HTR-8/SVneo (cell line): ENCODE measurements at regions not wholly inside any gene's neighbourhood (a gene's known extent, or its start where the extent isn't known, plus 50 kb on each side); places are given as distances from the start of the nearest gene placed in this dataset.

ENCODE experiments used
- DNase-seq: peaks from one replicate; pipeline ENCODE4 v3.0.0; 2011; ENCODE audit warnings: low spot score, mixed read lengths; ENCODE audit not compliant: insufficient read length
- FAIRE-seq: peaks from 2 replicates; lab custom pipeline; 2011; peaks lifted over from hg19 to GRCh38; lab: Jason Lieb, UNC

DNA sequence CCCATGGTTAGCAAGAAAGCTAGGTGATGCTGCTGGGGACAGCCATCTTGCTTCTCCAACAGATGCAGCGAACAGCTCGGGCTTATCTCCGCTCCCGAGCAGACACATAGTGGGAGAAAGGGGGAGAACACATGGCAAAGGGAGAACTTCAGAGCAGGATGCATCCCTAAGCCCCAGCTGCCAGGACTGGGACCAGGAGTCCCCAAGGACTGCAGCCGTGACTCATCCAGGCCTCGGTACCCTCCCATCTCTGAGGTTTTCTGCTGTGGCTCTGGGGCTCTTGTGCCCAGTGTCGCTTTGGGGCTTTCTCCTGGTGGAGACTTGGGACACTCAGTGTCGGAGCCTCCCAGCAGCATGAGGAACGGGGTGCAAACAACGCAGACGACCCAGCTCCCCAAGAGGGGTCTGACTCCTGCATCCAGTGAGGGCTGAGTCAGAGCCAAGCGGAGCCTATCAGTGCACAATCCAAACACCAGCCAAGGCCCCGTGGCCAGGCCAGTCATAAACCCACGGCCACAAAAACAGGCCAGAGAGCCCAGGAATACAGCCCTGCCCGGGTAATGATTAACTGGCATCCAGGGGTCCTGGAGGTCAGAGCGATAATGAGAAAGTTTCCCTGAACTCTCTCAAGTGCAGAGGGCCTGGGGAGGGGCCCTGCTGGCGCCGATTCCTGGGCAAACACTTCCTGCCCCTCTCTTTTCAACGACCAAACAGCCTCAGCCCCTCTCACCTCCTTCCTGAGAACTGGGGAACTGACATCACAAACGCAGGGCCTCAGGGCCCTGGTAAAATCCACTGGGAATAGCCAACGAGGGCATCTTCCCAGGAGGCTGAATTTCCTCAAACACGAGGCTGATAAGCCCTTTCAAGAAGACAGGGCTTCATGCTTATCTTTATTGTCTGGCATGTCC lies 202.9 kb downstream of the USP12 start:
- DNase-seq = no peak
- FAIRE-seq = no peak

DNA sequence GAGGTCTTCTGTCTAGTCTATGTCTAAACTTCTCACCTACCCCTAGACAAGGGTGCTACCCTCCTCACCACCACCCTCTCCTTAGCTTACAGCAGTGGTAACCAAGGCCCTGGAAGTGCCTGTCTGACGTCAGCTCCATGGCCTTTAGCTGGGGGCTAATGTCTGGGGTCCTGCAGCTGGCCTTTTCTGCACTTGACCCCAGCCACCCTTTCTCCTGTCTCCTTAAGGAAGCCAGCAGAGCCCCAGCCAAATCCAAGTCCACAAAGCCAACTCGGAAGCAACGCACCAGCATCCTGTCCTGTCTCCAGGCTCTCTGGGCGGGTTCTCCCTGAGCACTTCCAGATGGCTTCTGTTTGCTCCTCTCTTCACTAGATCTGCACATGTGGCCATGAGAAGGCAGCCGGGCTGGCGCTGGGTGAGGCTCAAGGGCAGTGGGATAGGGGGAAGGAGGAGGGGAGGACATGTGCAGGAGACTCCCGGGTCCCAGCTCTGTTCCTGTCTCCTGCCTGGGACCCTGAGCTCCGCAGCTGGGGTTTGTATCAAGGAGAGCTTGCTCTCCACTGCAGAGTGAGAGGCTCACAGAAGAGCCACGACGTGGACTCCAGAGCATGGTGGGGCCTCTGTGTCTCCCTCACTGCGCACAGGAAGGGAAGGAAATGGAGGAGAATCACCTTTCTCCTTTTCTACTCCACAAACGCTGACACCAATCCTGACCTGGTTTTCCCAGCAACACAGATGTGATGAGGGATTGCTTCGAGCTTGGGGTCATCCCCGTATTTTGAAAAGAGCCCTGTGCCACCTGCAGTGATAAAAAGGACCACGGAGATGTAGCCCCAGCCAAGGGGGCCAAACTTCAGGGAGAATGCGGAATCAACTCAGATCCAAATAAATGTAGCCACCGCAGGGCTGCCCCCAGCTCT lies 204.2 kb downstream of the USP12 start:
- FAIRE-seq (no peak), DNase-seq (no peak)

DNA sequence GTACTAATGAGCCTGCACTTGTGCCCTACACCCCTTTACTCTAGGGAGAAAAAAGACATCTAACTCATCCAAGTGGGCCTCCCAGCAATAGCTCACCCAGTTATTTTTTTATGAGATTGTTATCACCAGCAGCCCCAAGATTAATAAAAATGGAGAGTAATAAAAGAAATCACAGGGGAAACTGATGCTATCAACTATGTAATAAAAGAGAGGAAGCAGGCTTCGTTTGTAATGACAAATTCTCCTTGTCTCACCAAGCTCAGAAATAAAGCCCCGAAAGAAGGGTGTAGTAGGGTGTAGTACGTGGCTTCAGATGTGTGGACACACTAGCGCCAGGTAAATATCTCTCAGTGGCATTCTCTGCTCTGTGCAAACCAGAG lies 204.9 kb downstream of the USP12 start:
- DNase-seq = no peak
- FAIRE-seq = no peak

DNA sequence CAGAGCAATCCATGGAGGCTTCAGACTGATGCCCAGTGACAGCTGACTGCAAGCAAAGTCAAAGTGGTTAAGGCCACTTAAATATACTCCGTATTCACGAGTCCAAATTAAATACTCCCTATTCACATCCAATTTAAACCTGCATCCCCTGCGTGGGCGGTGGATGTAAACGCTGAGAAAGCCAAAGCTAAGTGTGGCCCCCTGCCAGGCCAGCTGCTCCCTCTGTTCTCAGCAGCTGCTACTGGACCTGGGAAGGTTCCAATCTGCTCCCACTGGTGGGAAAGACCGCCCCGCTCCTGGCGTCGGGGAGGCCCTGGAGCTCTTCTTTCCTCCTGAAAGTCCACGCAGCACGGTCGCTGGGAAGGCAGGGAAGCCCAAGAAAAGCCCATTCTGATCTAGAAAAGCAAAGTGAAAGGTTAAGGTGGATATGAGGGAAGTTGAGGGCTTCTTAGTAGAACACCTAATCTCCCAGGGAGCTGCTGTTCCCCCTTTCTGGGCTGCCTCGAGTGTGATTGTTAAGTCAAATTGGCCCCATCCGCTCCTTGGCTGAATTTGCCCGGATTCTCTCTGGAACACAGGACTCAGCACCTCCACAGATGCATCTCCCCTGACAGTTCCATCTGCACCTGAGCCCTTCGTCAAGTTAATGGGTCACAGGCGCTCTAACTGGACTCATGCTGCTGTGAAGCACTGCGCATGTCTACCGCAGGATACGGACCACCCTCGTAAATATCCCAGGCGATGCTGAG lies 205.5 kb downstream of the USP12 start:
- FAIRE-seq (no peak), DNase-seq (no peak)

DNA sequence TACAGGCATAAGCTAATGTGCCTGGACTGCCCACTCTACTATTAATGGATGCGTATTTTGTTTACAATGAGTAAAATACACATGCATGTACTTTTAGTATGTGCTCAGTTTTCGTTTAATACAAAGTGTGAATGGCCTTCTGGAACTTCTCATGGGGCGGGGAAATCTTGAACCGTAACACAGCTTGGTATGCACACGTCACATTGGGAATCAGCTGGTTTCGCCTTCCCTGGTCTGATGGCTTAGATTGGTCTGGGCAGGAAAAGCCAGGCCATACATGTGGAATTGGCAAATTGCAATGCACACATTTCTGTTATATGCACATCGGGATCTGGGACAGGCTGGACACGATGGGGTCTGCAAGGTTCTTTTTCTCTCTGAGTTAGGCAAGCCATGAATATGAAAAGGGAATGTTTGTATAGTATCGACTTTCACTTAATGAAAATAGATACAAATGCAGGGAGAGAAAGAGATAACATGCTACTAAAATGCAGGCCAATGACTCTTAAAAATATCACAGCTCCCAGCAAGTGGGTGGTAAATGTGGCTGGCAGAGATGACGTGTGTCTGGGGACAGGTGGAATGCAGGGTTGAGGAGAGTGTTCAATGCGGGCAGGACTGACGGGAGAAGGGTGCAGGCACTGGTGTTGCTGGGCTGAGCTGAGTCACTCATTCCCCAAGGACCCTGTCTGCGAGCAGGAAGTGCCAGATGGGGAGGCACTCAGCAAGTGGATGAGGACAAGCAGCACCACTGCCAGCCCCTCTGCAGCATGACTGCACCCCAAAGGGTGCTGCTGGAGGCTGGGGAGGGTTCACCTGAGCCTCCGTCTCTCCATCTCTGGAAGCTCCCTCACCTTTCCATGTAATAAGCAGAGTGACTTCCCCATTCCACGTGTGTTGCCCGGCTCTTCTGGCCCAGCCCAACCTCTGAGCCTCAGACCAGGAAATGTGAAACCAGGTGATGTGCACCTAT lies 204.0 kb upstream of the GPR12 start:
- peak; percentile 25 for DNase-seq
- no peak for FAIRE-seq

DNA sequence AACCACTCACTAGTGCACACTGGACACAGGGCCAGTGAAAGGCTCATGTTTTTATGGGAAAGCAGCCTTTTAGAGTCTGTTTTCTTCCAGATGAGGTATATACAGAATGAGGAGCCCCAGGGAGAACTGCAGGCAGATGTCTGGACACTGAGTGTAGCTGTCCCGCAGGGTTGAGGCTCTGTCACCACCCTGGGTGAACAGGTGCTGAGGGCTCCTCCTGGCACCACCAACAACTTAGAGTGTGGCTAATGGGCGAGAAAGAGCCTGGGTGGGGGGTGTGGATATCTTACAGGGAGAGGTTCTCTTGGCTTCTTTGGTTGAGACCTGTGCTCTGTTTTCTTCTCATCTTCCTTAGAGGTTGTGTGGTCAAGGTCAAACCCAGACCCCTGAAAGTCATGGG lies 202.1 kb upstream of the GPR12 start:
- DNase-seq (no peak), FAIRE-seq (no peak)

DNA sequence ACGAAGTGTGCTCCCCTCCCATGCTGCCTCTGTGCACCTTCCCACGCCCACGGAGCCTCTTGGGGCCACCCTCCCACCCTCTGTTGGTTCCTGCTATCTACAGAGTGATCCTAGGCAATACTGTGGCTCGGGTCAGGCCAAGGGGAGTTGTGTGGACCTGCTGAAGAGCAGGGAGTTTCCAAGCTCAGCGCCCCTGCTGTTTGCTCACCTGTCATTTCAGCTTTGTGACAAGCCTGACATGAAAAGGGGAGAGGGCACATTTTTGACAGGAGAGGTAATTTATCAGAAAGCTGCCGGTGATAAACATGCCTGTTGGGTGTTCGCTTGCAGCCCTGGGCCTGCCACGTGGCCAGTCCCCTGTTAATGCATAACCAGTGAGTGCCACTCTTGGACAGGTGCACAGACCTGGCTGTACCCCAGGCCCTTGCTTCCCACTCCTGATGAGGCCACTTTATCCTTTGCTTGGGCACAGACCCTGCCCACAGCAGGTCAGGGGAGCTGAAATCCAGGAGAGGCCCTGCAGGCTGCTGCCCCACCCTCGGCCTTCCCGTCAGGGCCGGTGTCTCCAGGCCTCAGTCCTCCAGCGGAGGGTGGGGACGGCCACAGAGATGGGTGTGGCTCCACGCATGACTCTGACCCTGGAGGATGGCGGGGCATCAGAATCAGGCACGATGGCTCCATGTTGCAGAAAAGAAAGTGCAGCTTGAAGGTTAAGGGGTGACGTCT lies 201.5 kb upstream of the GPR12 start:
- no peak for FAIRE-seq
- no peak for DNase-seq

DNA sequence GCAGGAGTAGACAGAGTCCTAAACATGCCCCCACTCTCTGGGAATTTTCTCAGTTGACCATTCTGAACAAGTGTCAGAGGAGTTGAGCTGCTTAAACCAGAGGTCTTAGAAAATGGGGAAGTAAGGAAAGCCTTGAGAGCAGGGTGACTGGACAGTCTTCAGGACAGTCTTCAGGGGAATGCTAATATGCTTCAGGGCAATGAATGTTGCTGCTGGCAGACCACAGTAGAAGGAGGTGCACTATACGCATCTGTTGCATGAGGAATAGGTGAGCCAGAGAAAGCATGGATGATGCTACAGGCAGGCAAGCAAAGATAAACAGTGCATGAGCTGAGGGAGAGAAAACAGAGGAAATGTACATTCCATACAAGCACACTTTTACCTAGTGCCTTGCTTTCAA lies 196.6 kb upstream of the GPR12 start:
- DNase-seq (no peak), FAIRE-seq (no peak)

DNA sequence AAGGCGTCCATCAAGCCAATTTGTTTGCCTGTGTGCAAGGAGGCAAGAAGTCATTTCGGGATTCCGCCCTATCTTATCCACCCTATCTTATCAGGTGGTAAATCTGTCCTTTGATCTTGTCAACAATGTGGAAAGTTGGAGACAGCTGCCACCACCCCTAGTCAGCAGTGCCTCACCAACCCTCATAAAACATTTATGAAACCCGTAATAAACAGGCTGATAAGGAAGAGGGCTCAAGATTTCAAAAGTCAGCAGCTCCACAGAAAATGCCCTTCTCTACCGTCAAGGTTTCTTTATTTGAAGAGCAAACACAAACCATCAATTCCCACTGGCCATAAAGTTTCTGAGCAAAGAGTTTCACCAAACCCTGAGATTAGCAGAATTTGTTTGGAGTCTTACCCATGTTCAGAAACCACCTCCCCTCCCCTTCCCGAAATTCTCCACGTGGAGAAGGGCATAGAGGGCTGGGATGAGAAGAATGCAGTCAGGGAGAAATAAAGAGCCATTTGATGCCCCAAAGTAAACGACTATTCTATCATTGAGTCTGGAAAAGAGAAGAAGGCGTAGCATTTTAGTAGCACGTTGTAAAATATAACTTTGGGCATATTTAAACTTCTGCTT lies 196.0 kb upstream of the GPR12 start:
- no peak for DNase-seq
- FAIRE-seq = no peak

DNA sequence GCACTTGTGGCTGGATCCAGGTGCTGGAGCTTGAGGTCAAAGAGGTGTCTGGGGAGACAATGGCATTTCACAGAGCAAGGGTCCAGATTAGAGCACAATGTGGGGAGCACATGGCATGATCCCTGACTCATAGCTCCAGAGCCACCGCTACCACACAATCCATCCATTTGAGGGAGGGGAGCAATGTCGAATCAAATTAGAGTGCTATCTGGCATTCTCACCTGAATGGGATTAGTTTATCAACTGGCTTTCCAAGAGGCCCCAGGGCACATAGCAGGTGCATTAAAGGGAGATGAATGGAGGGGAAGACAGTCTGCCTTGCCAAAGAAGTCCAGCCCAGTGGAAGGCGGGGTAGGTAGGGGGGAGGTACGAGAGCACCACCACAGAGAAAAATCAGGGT lies 194.4 kb upstream of the GPR12 start:
- no peak for FAIRE-seq
- DNase-seq = no peak

DNA sequence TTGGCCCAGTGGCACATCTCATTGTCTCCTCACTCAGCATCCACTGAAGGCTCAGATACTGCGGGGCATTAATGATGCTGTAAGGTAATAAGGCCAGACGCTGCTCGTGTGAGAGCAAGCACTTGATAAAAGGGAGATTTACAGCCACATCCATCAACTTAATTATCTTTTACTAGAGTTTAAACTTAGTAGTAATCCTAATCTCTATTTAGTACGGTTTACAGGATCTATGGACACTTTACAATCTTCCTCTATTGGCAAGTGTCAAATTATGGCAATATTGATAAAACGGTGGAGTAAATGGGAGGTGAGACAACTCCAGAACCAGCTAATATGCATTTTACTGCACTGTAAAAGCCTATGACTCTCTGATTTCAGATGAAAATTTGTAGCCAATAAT lies 192.7 kb upstream of the GPR12 start:
- no peak for DNase-seq
- no peak for FAIRE-seq

DNA sequence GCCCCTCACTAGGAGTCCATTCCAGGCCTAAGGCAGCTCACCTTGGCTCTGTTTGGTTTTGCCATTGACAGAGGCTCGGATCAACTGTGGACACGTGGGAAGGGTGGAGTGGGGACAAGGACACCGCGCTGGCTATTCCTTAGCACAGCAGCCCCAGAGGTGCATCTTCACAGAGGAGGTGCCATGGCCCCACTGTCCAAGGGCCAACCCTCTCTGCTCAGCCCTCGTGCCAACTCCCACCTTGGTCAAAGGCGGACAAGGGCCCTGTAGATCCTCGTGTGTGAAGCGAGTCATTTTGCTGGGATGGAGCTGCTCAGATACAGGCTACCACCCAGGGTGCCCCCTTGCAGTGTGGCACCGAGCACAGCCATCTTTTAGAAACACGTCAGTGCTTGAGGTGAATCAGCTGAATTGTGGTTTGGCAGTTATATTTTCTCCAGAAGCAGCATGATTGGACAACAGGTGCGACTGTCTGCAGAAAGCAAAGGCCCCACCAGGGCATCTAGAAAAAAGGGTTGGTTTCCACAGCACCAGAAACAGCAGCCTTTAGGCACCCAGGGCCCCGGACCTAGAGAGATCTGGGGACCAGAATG lies 192.1 kb upstream of the GPR12 start:
- FAIRE-seq (no peak), DNase-seq (no peak)

DNA sequence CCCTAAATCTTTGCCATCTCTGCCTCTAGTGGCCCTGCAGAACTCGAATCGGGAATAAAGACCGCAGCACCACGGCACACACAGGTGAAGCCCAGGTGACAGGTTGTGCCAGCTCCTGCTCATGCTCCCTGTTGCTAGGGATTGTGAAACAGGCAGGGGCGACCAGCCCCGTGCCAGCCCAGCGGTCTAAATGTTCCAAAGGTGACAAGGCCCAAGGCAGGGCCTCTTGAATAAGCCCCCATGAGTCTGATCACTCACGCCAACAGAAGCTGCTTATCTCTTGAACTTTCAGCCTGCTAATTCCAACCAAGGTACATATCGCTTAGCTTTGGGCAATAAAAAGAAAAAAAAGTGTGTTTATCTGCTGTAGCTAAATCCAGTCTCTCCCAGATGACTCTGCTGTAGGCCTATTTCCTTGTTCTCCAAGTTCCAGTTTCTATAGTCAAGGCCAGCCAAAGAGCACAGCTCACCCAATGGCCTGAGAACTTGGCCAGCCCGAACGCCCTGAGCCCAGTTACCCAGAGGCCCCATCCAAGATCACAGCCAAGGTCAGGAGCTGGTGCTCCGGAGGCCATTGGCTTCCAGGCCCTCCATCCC lies 191.1 kb upstream of the GPR12 start:
- DNase-seq (no peak), FAIRE-seq (no peak)

DNA sequence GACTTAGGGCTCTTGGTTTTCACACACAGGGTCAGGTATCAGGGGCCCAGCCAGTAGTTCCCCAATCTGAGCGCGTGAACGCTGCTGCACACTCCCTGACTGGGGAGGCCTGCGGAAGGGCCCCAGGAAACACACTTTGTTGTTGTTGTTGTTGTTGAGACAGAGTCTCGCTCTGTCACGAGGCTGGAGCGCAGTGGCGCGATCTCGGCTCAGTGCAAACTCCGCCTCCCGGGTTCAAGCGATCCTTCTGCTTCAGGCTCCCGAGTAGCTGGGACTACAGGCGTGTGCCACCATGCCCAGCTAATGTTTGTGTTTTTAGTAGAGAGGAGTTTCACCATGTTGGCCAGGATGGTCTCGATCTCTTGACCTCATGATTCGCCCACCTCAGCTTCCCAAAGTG lies 190.4 kb upstream of the GPR12 start:
- DNase-seq = no peak
- FAIRE-seq = no peak

DNA sequence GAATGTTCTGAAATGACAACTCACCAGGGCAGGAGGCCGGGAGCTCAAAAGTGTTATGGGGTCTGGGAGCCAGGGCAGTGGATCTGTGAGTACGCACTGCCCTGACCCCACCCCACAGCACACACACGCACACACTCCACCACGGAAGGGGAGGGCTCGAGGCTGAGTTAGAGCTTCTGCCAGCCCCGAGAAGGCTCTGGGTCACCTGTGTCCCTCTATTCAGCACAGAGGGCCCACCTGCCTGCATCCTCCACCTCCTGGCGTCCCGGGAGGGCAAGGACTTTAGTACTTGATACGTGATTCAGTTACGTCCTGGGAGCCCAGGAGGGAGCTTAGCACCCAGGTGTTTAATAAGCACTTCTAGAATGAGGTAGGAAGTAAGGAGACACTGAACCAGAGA lies 190.0 kb upstream of the GPR12 start:
- FAIRE-seq (no peak), DNase-seq (no peak)

DNA sequence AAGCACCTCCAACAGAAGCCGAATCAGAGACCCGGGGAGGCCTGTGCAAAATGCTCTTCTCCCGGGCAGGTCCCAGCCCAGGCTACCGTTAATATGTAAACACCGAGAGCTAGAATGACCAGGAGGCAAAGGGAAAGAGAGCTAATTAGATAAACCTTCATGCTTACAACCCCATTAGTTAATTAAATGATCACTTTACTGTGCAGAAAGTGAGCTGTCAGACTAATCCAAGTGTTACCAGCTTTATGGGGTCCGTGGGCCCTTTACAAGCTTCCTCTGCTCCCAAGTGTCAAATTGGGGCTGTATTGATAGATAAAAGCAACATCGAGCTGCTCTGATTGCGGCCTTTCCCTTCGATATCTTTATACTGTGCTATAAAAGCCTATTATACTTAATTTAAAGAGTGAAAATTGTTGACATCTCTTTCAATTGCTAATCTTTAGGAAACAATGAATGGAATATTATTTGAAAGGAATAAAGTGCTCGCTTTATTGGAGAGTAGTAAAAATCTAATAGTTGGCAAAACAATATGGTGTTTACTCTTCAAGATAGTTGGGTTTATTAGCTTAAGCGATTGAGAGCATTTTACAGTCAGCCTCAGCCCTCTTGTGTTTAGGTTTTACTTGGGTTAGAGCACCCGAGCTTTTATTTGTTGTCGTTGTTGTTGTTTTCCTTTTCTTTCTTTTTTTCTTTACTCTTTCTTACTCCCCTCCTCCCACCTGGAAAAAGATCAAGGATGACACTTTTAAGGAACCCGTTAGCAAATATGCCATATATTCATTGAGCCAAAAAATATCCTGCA lies 189.3 kb upstream of the GPR12 start:
- FAIRE-seq = no peak
- DNase-seq = no peak

DNA sequence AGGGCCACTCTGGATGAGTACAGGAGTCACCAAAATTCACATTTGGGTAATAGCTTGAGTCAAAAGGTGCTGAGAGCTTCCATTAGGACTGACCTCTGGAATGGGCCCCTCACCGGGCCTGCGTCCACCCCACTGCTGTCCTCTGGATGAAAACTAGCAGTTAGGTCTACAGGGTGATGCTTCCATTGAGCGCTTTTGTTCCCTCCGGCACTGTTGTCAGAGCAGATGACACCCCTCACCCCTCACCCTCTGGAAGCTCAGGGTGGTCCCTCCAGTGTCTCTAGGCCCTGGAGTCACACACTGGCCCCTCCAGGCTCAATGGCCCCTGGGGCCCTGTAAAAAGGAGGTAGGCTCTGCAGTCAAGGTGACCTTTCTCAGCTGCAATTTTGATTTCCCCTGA lies 187.8 kb upstream of the GPR12 start:
- FAIRE-seq (no peak), DNase-seq (no peak)
